DMS 273 (cell line): ENCODE measurements at regions not wholly inside any gene's neighbourhood (a gene's known extent, or its start where the extent isn't known, plus 50 kb on each side); places are given as distances from the start of the nearest gene placed in this dataset.
"Not testable (repeated sequence)": the region's sequence is repeated elsewhere in the genome, so short reads cannot be mapped to it uniquely, and the experiment has no call there.

Experiments
- DNase-seq: peaks from one replicate; lab custom pipeline; 2025; ENCODE audit not compliant: unreplicated experiment; lab: John Stamatoyannopoulos, UW

DNA sequence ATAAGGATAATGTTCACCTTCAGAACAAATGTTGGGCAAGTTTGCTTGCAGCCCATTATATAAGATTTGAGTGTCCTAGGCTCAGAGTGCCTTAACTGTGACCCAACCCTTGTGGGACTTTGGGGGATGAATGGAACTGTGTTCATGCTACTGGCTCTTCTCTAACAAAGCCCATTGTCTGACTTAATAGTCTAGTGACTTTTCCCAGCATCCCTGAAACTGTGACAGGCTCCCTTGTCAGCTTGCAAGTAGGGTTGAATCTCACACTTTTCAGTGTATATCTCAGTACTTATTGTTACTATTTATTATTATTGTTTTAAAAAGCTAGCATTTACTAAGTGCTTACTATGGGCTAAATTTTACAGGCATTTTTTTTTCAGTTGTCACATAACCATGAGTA lies 1488.2 kb downstream of the KHDRBS2 start:
- DNase-seq, result not testable (repeated sequence)

- not testable (repeated sequence) for DNase-seq
Measured at GRCh38 chr6:60789601-60790000, 1496.4 kb downstream of the KHDRBS2 start.

DNA sequence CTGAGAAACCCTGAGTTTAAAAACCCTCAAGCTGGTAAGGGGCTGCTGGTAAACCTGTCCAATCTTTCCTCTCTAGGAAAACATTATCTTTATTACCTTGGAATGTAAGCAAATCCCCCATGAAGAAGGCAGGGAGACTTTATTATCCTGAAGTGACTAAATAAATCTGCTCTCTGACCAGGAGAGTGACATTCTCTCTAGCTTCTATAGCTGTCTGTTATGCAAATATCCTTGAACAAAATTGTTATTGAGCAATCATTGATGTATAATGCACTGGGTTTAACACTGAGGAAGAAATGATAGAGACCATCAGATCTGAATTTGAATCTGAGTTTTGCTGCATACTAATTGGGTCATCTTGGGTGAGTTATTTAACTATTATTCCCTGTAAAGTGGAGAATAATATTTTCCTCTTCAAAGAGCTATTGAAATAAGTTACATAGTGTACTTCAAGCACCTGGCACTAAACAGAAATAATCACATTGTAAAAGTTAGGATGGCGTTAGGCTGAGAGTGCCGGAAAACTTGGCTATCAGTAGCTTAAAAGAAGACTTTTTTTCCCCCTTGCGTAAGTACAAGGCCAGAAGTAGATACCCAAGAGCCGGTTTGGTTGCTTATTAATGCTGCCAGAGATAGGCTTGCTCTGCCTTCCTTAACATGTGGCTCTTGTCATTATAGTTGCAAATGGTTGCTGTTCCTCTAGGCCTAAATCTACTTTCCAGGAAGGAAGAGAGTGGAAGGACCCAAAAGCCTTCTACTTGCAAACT lies 1503.1 kb downstream of the KHDRBS2 start:
- not testable (repeated sequence) for DNase-seq

DNA sequence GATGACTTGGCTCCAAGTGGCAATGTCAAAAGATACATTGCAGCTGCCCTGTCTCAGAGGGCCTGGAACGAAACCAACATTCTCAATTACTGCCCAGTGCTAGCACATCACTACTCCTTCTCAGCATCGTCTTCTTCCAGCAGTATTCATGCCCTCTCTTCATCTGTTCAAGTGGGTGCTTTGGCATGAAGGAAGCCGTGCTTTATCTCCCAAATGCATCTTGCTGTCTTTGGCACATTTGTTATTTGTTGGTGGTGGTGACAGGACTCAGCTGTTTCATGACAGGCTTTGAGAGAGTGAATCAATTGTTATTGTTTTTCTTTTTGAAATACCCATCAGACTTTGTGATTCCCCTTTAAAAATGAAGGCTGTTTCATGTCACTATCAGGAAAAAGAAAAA lies 1506.4 kb downstream of the KHDRBS2 start:
- not testable (repeated sequence) for DNase-seq

- not testable (repeated sequence) for DNase-seq
Measured at GRCh38 chr6:60767791-60768499, 1518.1 kb downstream of the KHDRBS2 start.

GRCh38 chr6:60765331-60765730 lies 1520.7 kb downstream of the KHDRBS2 start:
- DNase-seq, result not testable (repeated sequence)

GRCh38 chr6:60763464-60764080 lies 1522.5 kb downstream of the KHDRBS2 start:
- DNase-seq, result not testable (repeated sequence)

GRCh38 chr6:60760928-60761327 lies 1525.1 kb downstream of the KHDRBS2 start:
- not testable (repeated sequence) for DNase-seq

GRCh38 chr6:60759149-60759825 lies 1526.7 kb downstream of the KHDRBS2 start:
- not testable (repeated sequence) for DNase-seq

DNA sequence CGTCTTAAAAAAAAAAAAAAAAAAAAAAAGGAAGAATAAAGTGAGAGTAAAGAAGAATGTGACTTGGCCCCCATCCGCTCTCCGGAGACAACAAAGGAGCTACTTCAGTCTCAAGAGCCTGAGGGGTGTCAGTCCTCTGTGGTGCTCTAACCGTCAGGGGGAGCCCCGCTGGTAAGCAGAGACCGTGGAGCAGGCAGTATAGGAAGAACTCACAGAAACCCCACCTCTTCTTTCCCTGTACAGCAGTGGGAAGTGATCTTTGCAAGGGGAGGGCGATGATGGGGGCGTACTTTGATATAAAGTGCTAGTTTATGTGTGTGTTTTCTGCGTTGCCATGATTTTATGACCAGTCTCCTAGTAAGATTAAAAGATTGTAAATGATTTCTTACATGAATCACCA lies 1527.3 kb downstream of the KHDRBS2 start:
- not testable (repeated sequence) for DNase-seq

DNA sequence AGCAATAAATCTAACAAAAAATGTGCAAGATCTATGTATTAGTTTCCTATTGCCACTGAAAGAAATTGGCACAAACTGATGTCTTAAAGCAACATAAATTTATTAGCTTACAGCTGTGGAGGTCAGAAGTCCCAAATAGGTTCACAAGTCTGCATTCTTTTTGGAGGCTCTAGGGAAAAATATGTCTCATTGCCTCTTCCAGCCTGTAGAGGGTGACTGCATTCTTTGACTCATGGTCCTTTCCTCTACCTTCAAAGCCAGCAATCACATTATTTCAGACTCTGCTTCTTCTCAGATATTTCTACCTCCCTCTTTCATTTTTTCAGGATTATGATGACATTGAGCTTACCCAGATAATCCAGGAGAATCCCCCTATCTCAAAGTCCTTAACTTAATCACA lies 1531.1 kb downstream of the KHDRBS2 start:
- DNase-seq, result no peak

GRCh38 chr6:60750353-60751081 lies 1535.5 kb downstream of the KHDRBS2 start:
- not testable (repeated sequence) for DNase-seq

DNA sequence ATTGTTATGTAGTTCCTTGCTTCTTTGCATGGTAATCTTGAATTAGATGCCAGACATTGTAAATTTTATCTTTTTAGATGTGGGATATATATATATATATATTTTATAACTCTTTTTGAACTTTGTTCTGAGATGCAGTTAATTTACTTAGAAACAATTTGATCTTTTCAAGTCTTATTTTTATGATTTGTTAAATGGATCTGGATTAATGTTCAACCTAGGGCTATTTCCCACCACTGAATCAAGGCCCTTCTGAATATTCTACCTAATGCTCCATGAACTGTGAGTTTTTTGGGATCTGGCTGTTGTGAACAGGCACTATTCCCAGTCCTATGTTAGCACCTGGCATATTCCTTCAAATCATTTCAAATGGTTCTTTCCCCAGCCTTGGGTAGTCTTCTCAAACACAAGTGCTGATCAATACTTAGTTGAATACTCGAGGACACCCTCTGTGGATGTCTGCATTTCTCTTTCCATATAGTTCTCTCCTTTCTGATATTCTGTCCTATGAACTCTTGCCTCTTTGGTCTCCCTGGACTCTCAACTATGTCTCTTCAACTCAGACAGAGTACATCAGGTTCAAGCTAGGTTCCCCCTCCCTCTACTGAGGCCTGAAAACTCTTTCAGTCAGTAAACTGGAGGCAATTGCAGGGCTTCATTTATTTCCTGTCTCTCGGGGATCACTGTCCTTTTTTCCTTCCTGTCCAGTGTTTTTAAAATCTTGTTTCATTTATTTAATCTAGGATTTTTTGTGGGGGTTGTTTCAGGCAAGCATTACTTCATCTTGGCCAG lies 1538.1 kb downstream of the KHDRBS2 start:
- not testable (repeated sequence) for DNase-seq

DNA sequence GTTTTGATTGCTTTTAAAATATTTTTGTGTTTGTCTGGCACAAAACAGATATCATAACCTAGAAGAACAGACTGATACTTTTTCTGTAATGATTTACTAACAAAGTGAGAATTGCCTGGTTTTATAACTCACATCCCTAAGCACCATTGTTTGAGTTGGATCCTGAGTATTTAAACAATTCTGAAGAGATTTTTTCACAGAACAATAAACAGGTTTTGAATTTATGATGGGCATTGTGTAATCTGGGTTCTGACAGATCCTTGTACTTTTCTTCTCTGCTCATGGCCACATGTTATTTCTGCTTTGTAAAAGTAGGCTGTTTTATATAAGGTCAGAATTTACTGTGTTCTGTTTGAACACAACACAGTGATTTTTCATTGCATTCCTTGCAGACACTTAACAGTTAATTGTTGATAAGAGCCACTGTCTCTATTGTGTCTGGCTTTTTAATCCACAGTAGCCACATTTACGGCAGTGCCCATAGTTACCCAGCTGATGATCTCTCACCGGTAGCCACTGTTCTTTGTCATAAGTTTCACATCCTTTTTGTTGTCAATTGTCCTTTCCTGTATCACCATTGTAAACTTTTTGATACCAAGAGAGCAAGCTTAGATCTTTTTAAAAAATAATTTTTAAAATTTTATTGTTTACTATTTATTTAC lies 1548.1 kb downstream of the KHDRBS2 start:
- DNase-seq, result not testable (repeated sequence)

- not testable (repeated sequence) for DNase-seq
Measured at GRCh38 chr6:60737315-60737714, 1548.7 kb downstream of the KHDRBS2 start.

- not testable (repeated sequence) for DNase-seq
Measured at GRCh38 chr6:60723935-60724334, 1562.1 kb downstream of the KHDRBS2 start.

DNA sequence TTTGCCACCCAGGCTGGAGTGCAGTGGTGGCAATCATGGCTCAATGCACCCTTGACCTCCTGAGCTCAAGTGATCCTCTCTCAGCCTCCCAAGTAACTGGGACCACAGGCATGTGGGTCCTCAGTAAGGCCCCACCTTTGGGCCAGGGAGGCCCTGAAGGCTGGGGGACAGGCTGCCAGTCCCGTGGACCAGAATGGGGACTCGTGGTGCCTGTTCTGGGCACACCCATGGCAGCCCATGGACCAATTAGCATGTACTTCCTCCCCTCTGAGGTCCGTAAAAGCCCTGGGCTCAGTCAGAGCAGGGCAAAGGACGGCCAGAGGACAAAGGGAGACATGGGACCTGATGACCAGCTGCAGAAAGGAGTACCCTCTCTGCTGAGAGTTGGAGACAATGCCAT lies 1590.8 kb downstream of the KHDRBS2 start:
- no peak for DNase-seq

- no peak for DNase-seq
Measured at GRCh38 chr6:60687085-60687484, 1598.9 kb downstream of the KHDRBS2 start.

- DNase-seq, result no peak
Measured at GRCh38 chr6:60681806-60682205, 1604.2 kb downstream of the KHDRBS2 start.
